HG02642 (cell line): ENCODE measurements at regions not wholly inside any gene's neighbourhood (a gene's known extent, or its start where the extent isn't known, plus 50 kb on each side); places are given as distances from the start of the nearest gene placed in this dataset.

ENCODE experiments used
- ATAC-seq: cut with Tn5 transposase; IDR thresholded peaks from one replicate; pipeline ENCODE4 v1.9.1; 2021; ENCODE audit warnings: mild to moderate bottlenecking; ENCODE audit not compliant: unreplicated experiment, poor library complexity

- ATAC-seq: no peak
Observed at GRCh38 chr10:44067432-44067831, 317.5 kb downstream of the CXCL12 start.

- ATAC-seq: no peak
Observed at GRCh38 chr10:44066527-44067255, 318.2 kb downstream of the CXCL12 start.

- ATAC-seq: no peak
Observed at GRCh38 chr10:44065788-44066526, 318.9 kb downstream of the CXCL12 start.

GRCh38 chr10:44064987-44065787 is 319.7 kb downstream of the CXCL12 start:
- ATAC-seq: no peak

GRCh38 chr10:44064317-44064716 is 320.6 kb downstream of the CXCL12 start:
- ATAC-seq: no peak

- no peak for ATAC-seq
Observed at GRCh38 chr10:44063686-44064085, 321.2 kb downstream of the CXCL12 start.

GRCh38 chr10:44060719-44061118 is 324.2 kb downstream of the CXCL12 start:
- no peak for ATAC-seq

GRCh38 chr10:44060221-44060620 is 324.7 kb downstream of the CXCL12 start:
- no peak for ATAC-seq

- no peak for ATAC-seq
Observed at GRCh38 chr10:44058259-44058658, 326.6 kb downstream of the CXCL12 start.

GRCh38 chr10:44056967-44057805 is 327.7 kb downstream of the CXCL12 start:
- ATAC-seq: no peak

GRCh38 chr10:44056206-44056605 is 328.7 kb downstream of the CXCL12 start:
- ATAC-seq: no peak

GRCh38 chr10:44054046-44054445 is 330.9 kb downstream of the CXCL12 start:
- ATAC-seq: no peak

GRCh38 chr10:44053391-44053790 is 331.5 kb downstream of the CXCL12 start:
- ATAC-seq: no peak

GRCh38 chr10:44051584-44052385 is 333.1 kb downstream of the CXCL12 start:
- no peak for ATAC-seq

- ATAC-seq: no peak
Observed at GRCh38 chr10:44051091-44051490, 333.8 kb downstream of the CXCL12 start.

GRCh38 chr10:44049301-44050015 is 335.4 kb downstream of the CXCL12 start:
- ATAC-seq: no peak

GRCh38 chr10:44047361-44047760 is 337.5 kb downstream of the CXCL12 start:
- no peak for ATAC-seq

GRCh38 chr10:44046605-44047004 is 338.3 kb downstream of the CXCL12 start:
- no peak for ATAC-seq

GRCh38 chr10:44045020-44045419 is 339.9 kb downstream of the CXCL12 start:
- no peak for ATAC-seq
